Panc1 (cell line): ENCODE measurements at regions not wholly inside any gene's neighbourhood (a gene's known extent, or its start where the extent isn't known, plus 50 kb on each side); places are given as distances from the start of the nearest gene placed in this dataset.

Experiments
- ATAC-seq: fragments of 200-7000 bp; cut with Tn5 transposase; 2 replicates; pipeline ENCODE4 v1.9.1; 2020; ENCODE audit warnings: mild to moderate bottlenecking, moderate library complexity
- BruUV-seq: library from RNA; stranded (reverse); fragments of 400-500 nt; replicated peaks from 2 replicates; lab custom pipeline; 2021; lab: Mats Ljungman, UMichigan
- CTCF ChIA-PET: fragments of 300-600 bp; sonication (Branson Sonifier 250); formaldehyde crosslinking; loops from one replicate; lab custom pipeline; 2022; ENCODE audit warnings: antibody characterized with exemption; lab: Charles Lee
- POLR2A ChIA-PET: fragments of 300-600 bp; sonication (Branson Sonifier 250); formaldehyde crosslinking; loops from one replicate; lab custom pipeline; 2022; ENCODE audit warnings: antibody characterized with exemption; lab: Charles Lee
- DNase-seq: peaks from one replicate; pipeline ENCODE4 v3.0.0-alpha.2; 2010; ENCODE audit warnings: low read depth, low spot score
- H3K27ac ChIP-seq: 2 replicates; pipeline ENCODE4 v1.5.1; 2011; ENCODE audit warnings: mild to moderate bottlenecking, low read length, inconsistent platforms
- H3K27me3 ChIP-seq: fragments of 200-500 bp; sonication (Bioruptor generic); 2 replicates; pipeline ENCODE4 v1.6.0; 2014; ENCODE audit warnings: low read length, inconsistent platforms; ENCODE audit not compliant: control insufficient read depth, insufficient read depth
- H3K36me3 ChIP-seq: fragments of 200-500 bp; sonication (Bioruptor generic); 2 replicates; pipeline ENCODE4 v1.5.1; 2014; ENCODE audit warnings: inconsistent platforms, mild to moderate bottlenecking, low read length, moderate library complexity; ENCODE audit not compliant: control insufficient read depth, insufficient read depth
- H3K4me1 ChIP-seq: 2 replicates; pipeline ENCODE4 v1.5.1; 2011; ENCODE audit warnings: inconsistent platforms, mild to moderate bottlenecking, low read length, moderate library complexity; ENCODE audit not compliant: control insufficient read depth, insufficient read depth
- H3K4me3 ChIP-seq, 2 experiments: 2 replicates each; pipeline ENCODE4 v1.5.1; 2011 to 2012; ENCODE audit warnings: low read depth in 2 of 2, low read length in 2 of 2, mild to moderate bottlenecking in 2 of 2, inconsistent platforms in 1 of 2, moderate library complexity in 1 of 2
- H3K9me3 ChIP-seq: fragments of 200-500 bp; sonication (Bioruptor generic); 2 replicates; pipeline ENCODE4 v1.5.1; 2014; ENCODE audit warnings: low read depth, mild to moderate bottlenecking, inconsistent platforms, low read length, moderate library complexity; ENCODE audit not compliant: control insufficient read depth, insufficient read depth
- POLR2AphosphoS5 ChIP-seq: IDR thresholded peaks from 2 replicates; pipeline ENCODE4 v1.6.1; 2012; ENCODE audit warnings: mild to moderate bottlenecking, low read depth, low read length, moderate library complexity
- SIN3A ChIP-seq: IDR thresholded peaks from 2 replicates; pipeline ENCODE4 v1.6.1; 2012; ENCODE audit warnings: low read depth, mild to moderate bottlenecking, low read length, moderate library complexity, borderline replicate concordance; ENCODE audit not compliant: insufficient read depth
- TCF7L2 ChIP-seq: IDR thresholded peaks from 2 replicates; pipeline ENCODE4 v1.6.1; 2011; ENCODE audit warnings: mild to moderate bottlenecking, low read depth, low read length, inconsistent platforms
- in situ Hi-C: cut with HindIII; loops from 2 replicates; pipeline ENCODE4 v1.10.0; 2016; ENCODE audit warnings: low sequenced_read_pairs, low pct_unique_long_range_greater_than_20kb
- intact Hi-C: fragments of 100-400 bp; cut with micrococcal nuclease; formaldehyde crosslinking; loops from one replicate; pipeline ENCODE4 v1.10.0; 2022; ENCODE audit not compliant: unreplicated experiment
- TF ChIP-seq, protein P1 (sequence below): fragments of 450-650 bp; IDR thresholded peaks from 2 replicates; pipeline ENCODE4 v1.5.1; 2017; ENCODE audit warnings: mild to moderate bottlenecking
- TF ChIP-seq, protein P2 (sequence below), 2 experiments: IDR thresholded peaks; 2 replicates each; pipeline ENCODE4 v1.6.1; 2011 to 2012; ENCODE audit warnings: low read depth in 2 of 2, control low read depth in 1 of 2, low read length in 1 of 2, mild to moderate bottlenecking in 1 of 2, moderate library complexity in 1 of 2; ENCODE audit not compliant: insufficient read depth in 1 of 2

DNA sequence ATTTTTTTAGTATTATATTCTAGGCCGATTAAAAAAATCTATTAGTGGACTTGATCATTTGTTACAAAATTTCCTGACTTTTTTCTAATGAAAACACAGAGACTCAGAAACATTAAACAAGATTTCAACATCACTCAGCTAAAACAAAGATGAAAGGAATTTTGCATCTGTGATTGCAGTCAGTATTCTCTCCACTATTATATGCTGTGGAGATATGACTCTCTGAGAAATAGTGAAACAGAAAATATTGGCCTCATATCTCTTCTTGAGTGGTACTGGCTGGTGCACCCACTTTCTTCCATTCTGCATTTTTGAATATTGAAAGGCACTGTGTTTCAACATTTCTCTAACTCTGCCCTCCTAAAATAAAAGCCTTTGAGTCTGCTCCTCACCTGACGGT lies 914.2 kb downstream of the TSN start:
- DNase-seq = no peak
- Histone ChIP-seq H3K36me3 (no peaks in the 10 kb centered on the region), H3K4me1 (no peaks in the 10 kb centered on the region), H3K27me3 (no peaks in the 10 kb centered on the region), H3K9me3 (no peaks in the 10 kb centered on the region), H3K4me3 (no peak overlapping the region), H3K27ac (no peak overlapping the region)
- CTCF ChIA-PET = no interaction called here
- TF ChIP-seq TCF7L2 = no peak
- TF ChIP-seq, protein P1, sequence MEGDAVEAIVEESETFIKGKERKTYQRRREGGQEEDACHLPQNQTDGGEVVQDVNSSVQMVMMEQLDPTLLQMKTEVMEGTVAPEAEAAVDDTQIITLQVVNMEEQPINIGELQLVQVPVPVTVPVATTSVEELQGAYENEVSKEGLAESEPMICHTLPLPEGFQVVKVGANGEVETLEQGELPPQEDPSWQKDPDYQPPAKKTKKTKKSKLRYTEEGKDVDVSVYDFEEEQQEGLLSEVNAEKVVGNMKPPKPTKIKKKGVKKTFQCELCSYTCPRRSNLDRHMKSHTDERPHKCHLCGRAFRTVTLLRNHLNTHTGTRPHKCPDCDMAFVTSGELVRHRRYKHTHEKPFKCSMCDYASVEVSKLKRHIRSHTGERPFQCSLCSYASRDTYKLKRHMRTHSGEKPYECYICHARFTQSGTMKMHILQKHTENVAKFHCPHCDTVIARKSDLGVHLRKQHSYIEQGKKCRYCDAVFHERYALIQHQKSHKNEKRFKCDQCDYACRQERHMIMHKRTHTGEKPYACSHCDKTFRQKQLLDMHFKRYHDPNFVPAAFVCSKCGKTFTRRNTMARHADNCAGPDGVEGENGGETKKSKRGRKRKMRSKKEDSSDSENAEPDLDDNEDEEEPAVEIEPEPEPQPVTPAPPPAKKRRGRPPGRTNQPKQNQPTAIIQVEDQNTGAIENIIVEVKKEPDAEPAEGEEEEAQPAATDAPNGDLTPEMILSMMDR = no peak
- TF ChIP-seq, protein P2, sequence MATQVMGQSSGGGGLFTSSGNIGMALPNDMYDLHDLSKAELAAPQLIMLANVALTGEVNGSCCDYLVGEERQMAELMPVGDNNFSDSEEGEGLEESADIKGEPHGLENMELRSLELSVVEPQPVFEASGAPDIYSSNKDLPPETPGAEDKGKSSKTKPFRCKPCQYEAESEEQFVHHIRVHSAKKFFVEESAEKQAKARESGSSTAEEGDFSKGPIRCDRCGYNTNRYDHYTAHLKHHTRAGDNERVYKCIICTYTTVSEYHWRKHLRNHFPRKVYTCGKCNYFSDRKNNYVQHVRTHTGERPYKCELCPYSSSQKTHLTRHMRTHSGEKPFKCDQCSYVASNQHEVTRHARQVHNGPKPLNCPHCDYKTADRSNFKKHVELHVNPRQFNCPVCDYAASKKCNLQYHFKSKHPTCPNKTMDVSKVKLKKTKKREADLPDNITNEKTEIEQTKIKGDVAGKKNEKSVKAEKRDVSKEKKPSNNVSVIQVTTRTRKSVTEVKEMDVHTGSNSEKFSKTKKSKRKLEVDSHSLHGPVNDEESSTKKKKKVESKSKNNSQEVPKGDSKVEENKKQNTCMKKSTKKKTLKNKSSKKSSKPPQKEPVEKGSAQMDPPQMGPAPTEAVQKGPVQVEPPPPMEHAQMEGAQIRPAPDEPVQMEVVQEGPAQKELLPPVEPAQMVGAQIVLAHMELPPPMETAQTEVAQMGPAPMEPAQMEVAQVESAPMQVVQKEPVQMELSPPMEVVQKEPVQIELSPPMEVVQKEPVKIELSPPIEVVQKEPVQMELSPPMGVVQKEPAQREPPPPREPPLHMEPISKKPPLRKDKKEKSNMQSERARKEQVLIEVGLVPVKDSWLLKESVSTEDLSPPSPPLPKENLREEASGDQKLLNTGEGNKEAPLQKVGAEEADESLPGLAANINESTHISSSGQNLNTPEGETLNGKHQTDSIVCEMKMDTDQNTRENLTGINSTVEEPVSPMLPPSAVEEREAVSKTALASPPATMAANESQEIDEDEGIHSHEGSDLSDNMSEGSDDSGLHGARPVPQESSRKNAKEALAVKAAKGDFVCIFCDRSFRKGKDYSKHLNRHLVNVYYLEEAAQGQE (IDR thresholded peaks at IDR 0.05; ENCODE audit: insufficient read depth in 1 of 2, low read depth in 2 of 2, low read length in 1 of 2) = no peak
- no peak for TF ChIP-seq POLR2AphosphoS5
- TF ChIP-seq SIN3A = no peak
- POLR2A ChIA-PET = no interaction called here
- intact Hi-C loops (no loop called here), in situ Hi-C loops (no loop called here)
- no peak for ATAC-seq
- no TSS peak for BruUV-seq

DNA sequence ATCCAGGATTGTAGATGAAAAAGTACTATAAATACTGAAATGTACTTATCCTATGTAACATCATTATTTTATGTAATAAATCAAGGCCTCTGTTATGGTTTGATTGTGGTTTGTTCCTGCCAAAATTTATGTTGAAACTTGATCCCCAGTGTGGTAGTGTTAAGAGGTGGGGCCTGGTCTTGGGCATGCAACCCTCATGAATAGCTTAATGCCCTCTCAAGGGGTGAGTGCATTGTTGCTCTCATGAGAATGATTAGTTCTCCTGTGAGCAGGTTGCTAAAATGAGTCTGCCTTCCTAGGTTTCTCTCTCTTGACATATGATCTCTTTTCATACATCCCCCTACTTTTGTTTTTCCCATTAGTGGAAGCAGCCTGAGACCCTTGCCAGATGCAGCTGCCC lies 915.4 kb downstream of the TSN start:
- ATAC-seq (no peak), DNase-seq (no peak)
- Histone ChIP-seq H3K4me3 (no peak overlapping the region), H3K4me1 (no peaks in the 10 kb centered on the region), H3K36me3 (no peaks in the 10 kb centered on the region), H3K9me3 (no peaks in the 10 kb centered on the region), H3K27me3 (no peaks in the 10 kb centered on the region), H3K27ac (no peak overlapping the region)
- no TSS peak for BruUV-seq
- in situ Hi-C loops = no loop called here
- POLR2A ChIA-PET = no interaction called here
- intact Hi-C loops = no loop called here
- CTCF ChIA-PET = no interaction called here
- TF ChIP-seq, protein P1 = no peak
- TF ChIP-seq TCF7L2 = no peak
- no peak for TF ChIP-seq POLR2AphosphoS5
- TF ChIP-seq SIN3A = no peak
- TF ChIP-seq, protein P2 (IDR thresholded peaks at IDR 0.05; ENCODE audit: insufficient read depth in 1 of 2, low read depth in 2 of 2, low read length in 1 of 2) = no peak
